Liver (tissue), 8 donors: ENCODE measurements at regions not wholly inside any gene's neighbourhood (a gene's known extent, or its start where the extent isn't known, plus 50 kb on each side); places are given as distances from the start of the nearest gene placed in this dataset.

ENCODE experiments used
- DNase-seq: peaks from one replicate; pipeline ENCODE4 v3.0.0-alpha.2; 2017; ENCODE audit warnings: low spot score
- H3K27ac ChIP-seq, 2 donors: one replicate each; pipeline ENCODE4 v1.7.0; 2013; ENCODE audit warnings: inconsistent platforms in 2 of 2, low read length in 2 of 2, control low read depth in 1 of 2, low read depth in 1 of 2, mild to moderate bottlenecking in 1 of 2
- H3K27me3 ChIP-seq, 4 donors: one replicate each; pipeline versions ENCODE4 v1.6.1 to v1.7.0; 2013; ENCODE audit warnings: low read length in 3 of 4, inconsistent platforms in 1 of 4, mild to moderate bottlenecking in 1 of 4, moderate library complexity in 1 of 4; ENCODE audit not compliant: control insufficient read depth in 4 of 4, insufficient read depth in 4 of 4
- H3K36me3 ChIP-seq, 4 donors: one replicate each; pipeline versions ENCODE4 v1.6.1 to v1.7.0; 2013; ENCODE audit warnings: low read length in 3 of 4, mild to moderate bottlenecking in 3 of 4, low read depth in 1 of 4, moderate library complexity in 1 of 4; ENCODE audit not compliant: control insufficient read depth in 4 of 4, insufficient read depth in 3 of 4
- H3K4me1 ChIP-seq, 4 donors: one replicate each; pipeline versions ENCODE4 v1.6.1 to v1.7.0; 2013; ENCODE audit warnings: low read length in 3 of 4, mild to moderate bottlenecking in 3 of 4, moderate library complexity in 1 of 4; ENCODE audit not compliant: control insufficient read depth in 4 of 4, insufficient read depth in 4 of 4
- H3K4me3 ChIP-seq, 3 donors: one replicate each; pipeline versions ENCODE4 v1.6.1 to v1.7.0; 2013; ENCODE audit warnings: low read length in 3 of 3, control low read depth in 1 of 3, low read depth in 1 of 3, mild to moderate bottlenecking in 1 of 3
- H3K9ac ChIP-seq, 2 donors: one replicate each; pipeline ENCODE4 v1.7.0; 2013; ENCODE audit warnings: low read length in 2 of 2, mild to moderate bottlenecking in 2 of 2, moderate library complexity in 2 of 2, control low read depth in 1 of 2, low read depth in 1 of 2
- H3K9me3 ChIP-seq, 4 donors: one replicate each; pipeline versions ENCODE4 v1.6.1 to v1.7.0; 2013; ENCODE audit warnings: low read length in 3 of 4; ENCODE audit not compliant: control insufficient read depth in 4 of 4
- CTCF ChIP-seq: fragments of 150-350 bp; IDR thresholded peaks from 2 replicates; pipeline ENCODE4 v1.5.1; 2017; ENCODE audit warnings: improper control_type of control experiment, low read depth, low read length; ENCODE audit not compliant: missing input control
- FOXA1 ChIP-seq: IDR thresholded peaks from 2 replicates; pipeline ENCODE4 v1.6.1; 2016; ENCODE audit warnings: antibody characterized with exemption
- FOXA2 ChIP-seq: IDR thresholded peaks from 2 replicates; pipeline ENCODE4 v1.6.1; 2016; ENCODE audit warnings: antibody characterized with exemption
- HNF4A ChIP-seq, 2 donors: conservative IDR thresholded peaks; 2 replicates each; pipeline ENCODE4 v1.6.1; 2016; ENCODE audit warnings: antibody characterized with exemption in 2 of 2, mild to moderate bottlenecking in 2 of 2
- JUND ChIP-seq, 2 donors: IDR thresholded peaks; 2 replicates each; pipeline ENCODE4 v1.6.1; 2016; ENCODE audit warnings: antibody characterized with exemption in 2 of 2
- MAX ChIP-seq: IDR thresholded peaks from 2 replicates; pipeline ENCODE4 v1.6.1; 2016; ENCODE audit warnings: antibody characterized with exemption
- NR2F2 ChIP-seq: IDR thresholded peaks from 2 replicates; pipeline ENCODE4 v1.6.1; 2016; ENCODE audit warnings: antibody characterized with exemption
- RAD21 ChIP-seq, 2 donors: IDR thresholded peaks; 2 replicates each; pipeline ENCODE4 v1.6.1; 2016; ENCODE audit warnings: antibody characterized with exemption in 2 of 2, mild to moderate bottlenecking in 2 of 2
- REST ChIP-seq: IDR thresholded peaks from 2 replicates; pipeline ENCODE4 v1.6.1; 2016; ENCODE audit warnings: antibody characterized with exemption, mild to moderate bottlenecking
- RXRA ChIP-seq, 2 donors: IDR thresholded peaks; 2 replicates each; pipeline ENCODE4 v1.6.1; 2017 to 2018; ENCODE audit warnings: antibody characterized with exemption in 2 of 2, mild to moderate bottlenecking in 1 of 2
- SP1 ChIP-seq: IDR thresholded peaks from 2 replicates; pipeline ENCODE4 v1.6.1; 2018; ENCODE audit warnings: antibody characterized with exemption, mild to moderate bottlenecking
- YY1 ChIP-seq: IDR thresholded peaks from 2 replicates; pipeline ENCODE4 v1.6.1; 2016; ENCODE audit warnings: antibody characterized with exemption, mild to moderate bottlenecking
- WGBS: extraction: QIAGEN DNeasy Blood & Tissue Kit; methylation state at CpG from one replicate; pipeline ENCODE4 v1.1.7; 2013; 5-methylcytosine and 5-hydroxymethylcytosine counted together
- donor health status: healthy.
- donor health status: healthy.
- donor health status: healthy.
- donor health status: healthy.
- donor health status: healthy.

GRCh38 chrX:20445109-20445508, 178.4 kb upstream of the RPS6KA3 start:
- no peaks in the 10 kb centered on the region for H3K27me3 ChIP-seq
- no peak overlapping the region for H3K9ac ChIP-seq
- no peaks in the 10 kb centered on the region for H3K36me3 ChIP-seq
- WGBS: 81% methylated on average over 2 of the region's 2 CpGs
- H3K4me1 ChIP-seq: peaks cover 0 to 2% (median 2%) of the 10 kb centered on the region in 4 donors
- TF ChIP-seq CTCF (no peak), FOXA2 (no peak), RAD21 (IDR thresholded peaks at IDR 0.05) (no peak), MAX (no peak), JUND (IDR thresholded peaks at IDR 0.05) (no peak), YY1 (no peak), REST (no peak), FOXA1 (no peak)
- H3K27ac ChIP-seq: no peak overlapping the region
- H3K9me3 ChIP-seq: no peaks in the 10 kb centered on the region
- no peak for DNase-seq
- H3K4me3 ChIP-seq: no peak overlapping the region

GRCh38 chrX:20442597-20442996, 175.9 kb upstream of the RPS6KA3 start:
- H3K4me1 ChIP-seq: peaks cover 0 to 2% (median 2%) of the 10 kb centered on the region in 4 donors
- no peak overlapping the region for H3K9ac ChIP-seq
- H3K4me3 ChIP-seq: no peak overlapping the region
- H3K9me3 ChIP-seq: no peaks in the 10 kb centered on the region
- peak; percentile 75 for DNase-seq
- no peaks in the 10 kb centered on the region for H3K36me3 ChIP-seq
- H3K27ac ChIP-seq: no peak overlapping the region
- 25% methylated on average over 3 of the region's 3 CpGs for WGBS
- TF ChIP-seq JUND (IDR thresholded peaks at IDR 0.05): no peak
- TF ChIP-seq RXRA (IDR thresholded peaks at IDR 0.05): peak; percentile 9 to 37
- TF ChIP-seq NR2F2: peak; percentile 51
- TF ChIP-seq SP1: no peak
- peak in 1 of 2 donors; percentile 30 for TF ChIP-seq HNF4A (conservative IDR thresholded peaks at IDR 0.05)
- peak; percentile 88 to 93 for TF ChIP-seq RAD21 (IDR thresholded peaks at IDR 0.05)
- TF ChIP-seq CTCF: peak; percentile 54
- no peaks in the 10 kb centered on the region for H3K27me3 ChIP-seq
